Activated CD8-positive, alpha-beta memory T cell treated with anti-CD3 and anti-CD28 coated beads, Interleukin-2, amount 10 ng/mL, durations not matched to agents 7 days and 5 days (primary cell): ENCODE measurements at regions not wholly inside any gene's neighbourhood (a gene's known extent, or its start where the extent isn't known, plus 50 kb on each side); places are given as distances from the start of the nearest gene placed in this dataset.

Experiments
- ATAC-seq: fragments of 150-1000 bp; cut with Tn5 transposase; one replicate; pipeline ENCODE4 v1.10.0; 2021; ENCODE audit warnings: moderate library complexity
- CTCF ChIA-PET: fragments of 350-600 bp; sonication (Branson Sonifier 250); formaldehyde crosslinking; loops from one replicate; lab custom pipeline; 2021; ENCODE audit warnings: antibody characterized with exemption; lab: Charles Lee
- DNase-seq: peaks from one replicate; pipeline ENCODE4 v3.0.0-alpha.2; 2020
- H3K27ac Mint-ChIP-seq: one replicate; pipeline ENCODE4 v1.8.0; 2021; ENCODE audit warnings: mild to moderate bottlenecking, mixed read lengths
- H3K27me3 Mint-ChIP-seq: one replicate; pipeline ENCODE4 v1.8.0; 2021; ENCODE audit warnings: mixed read lengths
- H3K36me3 Mint-ChIP-seq: one replicate; pipeline ENCODE4 v1.8.0; 2021; ENCODE audit warnings: mild to moderate bottlenecking, mixed read lengths
- H3K4me1 Mint-ChIP-seq: one replicate; pipeline ENCODE4 v1.8.0; 2021; ENCODE audit warnings: mixed read lengths
- H3K4me3 Mint-ChIP-seq: one replicate; pipeline ENCODE4 v1.8.0; 2021; ENCODE audit warnings: mild to moderate bottlenecking, moderate library complexity, mixed read lengths
- H3K9me3 Mint-ChIP-seq: one replicate; pipeline ENCODE4 v1.8.0; 2022; ENCODE audit warnings: low read depth, mixed read lengths

- peaks cover 35% of the 10 kb centered on the region for H3K4me1 Mint-ChIP-seq
- peaks cover 16% of the 10 kb centered on the region for H3K36me3 Mint-ChIP-seq
- DNase-seq (no peak), ATAC-seq (no peak)
- CTCF ChIA-PET: no interaction called here
- H3K27me3 Mint-ChIP-seq: no peaks in the 10 kb centered on the region
- no peak overlapping the region for H3K4me3 Mint-ChIP-seq
- H3K27ac Mint-ChIP-seq: no peak overlapping the region
- H3K9me3 Mint-ChIP-seq: no peaks in the 10 kb centered on the region
These were observed 921.8 kb downstream of the VRK1 start for GRCh38 chr14:97718886-97719442.

GRCh38 chr14:97719931-97720330, 922.7 kb downstream of the VRK1 start:
- peaks cover 45% of the 10 kb centered on the region for H3K4me1 Mint-ChIP-seq
- CTCF ChIA-PET: no interaction called here
- ATAC-seq: no peak
- DNase-seq: no peak
- no peak overlapping the region for H3K4me3 Mint-ChIP-seq
- H3K36me3 Mint-ChIP-seq: peaks cover 18% of the 10 kb centered on the region
- no peak overlapping the region for H3K27ac Mint-ChIP-seq
- no peaks in the 10 kb centered on the region for H3K9me3 Mint-ChIP-seq
- H3K27me3 Mint-ChIP-seq: no peaks in the 10 kb centered on the region

GRCh38 chr14:97723351-97723750, 926.2 kb downstream of the VRK1 start:
- DNase-seq: no peak
- peaks cover 58% of the 10 kb centered on the region for H3K4me1 Mint-ChIP-seq
- no peak for ATAC-seq
- H3K27me3 Mint-ChIP-seq: no peaks in the 10 kb centered on the region
- H3K27ac Mint-ChIP-seq: peak overlapping the region; percentile 96
- no peaks in the 10 kb centered on the region for H3K9me3 Mint-ChIP-seq
- no peak overlapping the region for H3K4me3 Mint-ChIP-seq
- peaks cover 18% of the 10 kb centered on the region for H3K36me3 Mint-ChIP-seq
- CTCF ChIA-PET: interaction anchor here (2.1 kb wide), 1 partner anchor 17 kb away, joined by 8 read pairs; no protein-coding TSS in a partner anchor

- CTCF ChIA-PET: interaction anchor here (0.9 to 2.1 kb wide), 4 partner anchors 11 to 20 kb away, joined by 3 to 8 read pairs (median 6); no protein-coding TSS in a partner anchor
- Mint-ChIP-seq H3K4me3 (peak overlapping the region; percentile 69), H3K27me3 (no peaks in the 10 kb centered on the region), H3K27ac (peak overlapping the region; percentile 96), H3K36me3 (peaks cover 16% of the 10 kb centered on the region), H3K9me3 (no peaks in the 10 kb centered on the region), H3K4me1 (peaks cover 53% of the 10 kb centered on the region)
- peak; percentile 6 for ATAC-seq
- DNase-seq: no peak
These were observed 926.6 kb downstream of the VRK1 start for GRCh38 chr14:97723819-97724218.

- peak; percentile 98 for ATAC-seq
- Mint-ChIP-seq H3K9me3 (peaks cover 1% of the 10 kb centered on the region), H3K36me3 (peaks cover 17% of the 10 kb centered on the region)
These were observed 927.1 kb downstream of the VRK1 start for GRCh38 chr14:97724265-97724731.

GRCh38 chr14:97726676-97727075, 929.5 kb downstream of the VRK1 start:
- ATAC-seq (no peak), DNase-seq (no peak)
- H3K4me1 Mint-ChIP-seq: peaks cover 41% of the 10 kb centered on the region
- peaks cover 12% of the 10 kb centered on the region for H3K36me3 Mint-ChIP-seq
- no peak overlapping the region for H3K4me3 Mint-ChIP-seq
- H3K27me3 Mint-ChIP-seq: no peaks in the 10 kb centered on the region
- H3K27ac Mint-ChIP-seq: no peak overlapping the region
- CTCF ChIA-PET: interaction anchor here (1.2 kb wide), 1 partner anchor 19 kb away, joined by 3 read pairs; no protein-coding TSS in a partner anchor
- peaks cover 3% of the 10 kb centered on the region for H3K9me3 Mint-ChIP-seq

More at GRCh38 chr14:97724265-97724731, 927.1 kb downstream of the VRK1 start:
- Mint-ChIP-seq H3K27me3 (no peaks in the 10 kb centered on the region), H3K4me1 (peaks cover 48% of the 10 kb centered on the region), H3K27ac (peak overlapping the region; percentile 96), H3K4me3 (peak overlapping the region; percentile 69)
- DNase-seq: peak; percentile 67
- CTCF ChIA-PET: interaction anchor here (0.9 to 2.1 kb wide), 6 partner anchors 12 to 122 kb away, joined by 3 to 8 read pairs (median 4); no protein-coding TSS in a partner anchor

- CTCF ChIA-PET: no interaction called here
- no peak for ATAC-seq
These were observed 933.5 kb downstream of the VRK1 start for GRCh38 chr14:97730706-97731105.

GRCh38 chr14:97731800-97732199, 934.6 kb downstream of the VRK1 start:
- Mint-ChIP-seq H3K9me3 (peaks cover 3% of the 10 kb centered on the region), H3K4me1 (peaks cover 1% of the 10 kb centered on the region), H3K27ac (no peak overlapping the region), H3K27me3 (no peaks in the 10 kb centered on the region), H3K4me3 (no peak overlapping the region), H3K36me3 (peaks cover 5% of the 10 kb centered on the region)
- ATAC-seq (no peak), DNase-seq (no peak)
- CTCF ChIA-PET: no interaction called here

More at GRCh38 chr14:97730706-97731105, 933.5 kb downstream of the VRK1 start:
- no peak overlapping the region for H3K4me3 Mint-ChIP-seq
- no peaks in the 10 kb centered on the region for H3K27me3 Mint-ChIP-seq
- no peak overlapping the region for H3K27ac Mint-ChIP-seq
- peaks cover 9% of the 10 kb centered on the region for H3K4me1 Mint-ChIP-seq
- peaks cover 5% of the 10 kb centered on the region for H3K36me3 Mint-ChIP-seq
- H3K9me3 Mint-ChIP-seq: peaks cover 3% of the 10 kb centered on the region
- no peak for DNase-seq

GRCh38 chr14:97747316-97747715, 950.1 kb downstream of the VRK1 start:
- H3K36me3 Mint-ChIP-seq: peaks cover 3% of the 10 kb centered on the region
- no peak for ATAC-seq
- H3K27me3 Mint-ChIP-seq: no peaks in the 10 kb centered on the region
- peaks cover 3% of the 10 kb centered on the region for H3K4me1 Mint-ChIP-seq
- no peak for DNase-seq
- H3K4me3 Mint-ChIP-seq: no peak overlapping the region
- H3K27ac Mint-ChIP-seq: no peak overlapping the region
- H3K9me3 Mint-ChIP-seq: peaks cover 2% of the 10 kb centered on the region
- CTCF ChIA-PET: no interaction called here

- peaks cover 3% of the 10 kb centered on the region for H3K4me1 Mint-ChIP-seq
- no peaks in the 10 kb centered on the region for H3K27me3 Mint-ChIP-seq
- no peak overlapping the region for H3K4me3 Mint-ChIP-seq
- CTCF ChIA-PET: interaction anchor here (1.0 to 1.3 kb wide), 2 partner anchors 9 to 12 kb away, joined by 3 read pairs; no protein-coding TSS in a partner anchor
- peaks cover 2% of the 10 kb centered on the region for H3K9me3 Mint-ChIP-seq
- no peak for ATAC-seq
- H3K27ac Mint-ChIP-seq: no peak overlapping the region
- H3K36me3 Mint-ChIP-seq: no peaks in the 10 kb centered on the region
- DNase-seq: no peak
These were observed 951.4 kb downstream of the VRK1 start for GRCh38 chr14:97748616-97749015.

- ATAC-seq (no peak), DNase-seq (no peak)
- Mint-ChIP-seq H3K27me3 (no peaks in the 10 kb centered on the region), H3K4me3 (no peak overlapping the region), H3K9me3 (no peaks in the 10 kb centered on the region), H3K27ac (no peak overlapping the region), H3K4me1 (peaks cover 3% of the 10 kb centered on the region), H3K36me3 (peaks cover 2% of the 10 kb centered on the region)
- CTCF ChIA-PET: interaction anchor here (1.2 kb wide), 1 partner anchor 9 kb away, joined by 3 read pairs; no protein-coding TSS in a partner anchor
These were observed 960.3 kb downstream of the VRK1 start for GRCh38 chr14:97757491-97757890.

GRCh38 chr14:97760050-97760449, 962.9 kb downstream of the VRK1 start:
- CTCF ChIA-PET: interaction anchor here (0.9 kb wide), 1 partner anchor 11 kb away, joined by 3 read pairs; no protein-coding TSS in a partner anchor
- Mint-ChIP-seq H3K27me3 (no peaks in the 10 kb centered on the region), H3K27ac (no peak overlapping the region), H3K4me1 (peaks cover 7% of the 10 kb centered on the region), H3K4me3 (no peak overlapping the region), H3K9me3 (no peaks in the 10 kb centered on the region), H3K36me3 (no peaks in the 10 kb centered on the region)
- DNase-seq: no peak
- no peak for ATAC-seq

- no peaks in the 10 kb centered on the region for H3K36me3 Mint-ChIP-seq
- CTCF ChIA-PET: no interaction called here
- H3K27ac Mint-ChIP-seq: no peak overlapping the region
- peaks cover 7% of the 10 kb centered on the region for H3K4me1 Mint-ChIP-seq
- no peaks in the 10 kb centered on the region for H3K27me3 Mint-ChIP-seq
- H3K4me3 Mint-ChIP-seq: no peak overlapping the region
- DNase-seq (no peak), ATAC-seq (no peak)
- H3K9me3 Mint-ChIP-seq: no peaks in the 10 kb centered on the region
These were observed 965.2 kb downstream of the VRK1 start for GRCh38 chr14:97762386-97762785.
